ENCODE measurements at regions not wholly inside any gene's neighbourhood (a gene's known extent, or its start where the extent isn't known, plus 50 kb on each side); places are given as distances from the start of the nearest gene placed in this dataset.
"Not testable (repeated sequence)": the region's sequence is repeated elsewhere in the genome, so short reads cannot be mapped to it uniquely, and the experiment has no call there.

GRCh38 chr4:148717988-148718387 lies 275.8 kb upstream of the NR3C2 start:
- FAIRE-seq (no peak), DNase-seq (ENCODE audit: extremely low spot score, insufficient read length, low read depth) (no peak)

DNA sequence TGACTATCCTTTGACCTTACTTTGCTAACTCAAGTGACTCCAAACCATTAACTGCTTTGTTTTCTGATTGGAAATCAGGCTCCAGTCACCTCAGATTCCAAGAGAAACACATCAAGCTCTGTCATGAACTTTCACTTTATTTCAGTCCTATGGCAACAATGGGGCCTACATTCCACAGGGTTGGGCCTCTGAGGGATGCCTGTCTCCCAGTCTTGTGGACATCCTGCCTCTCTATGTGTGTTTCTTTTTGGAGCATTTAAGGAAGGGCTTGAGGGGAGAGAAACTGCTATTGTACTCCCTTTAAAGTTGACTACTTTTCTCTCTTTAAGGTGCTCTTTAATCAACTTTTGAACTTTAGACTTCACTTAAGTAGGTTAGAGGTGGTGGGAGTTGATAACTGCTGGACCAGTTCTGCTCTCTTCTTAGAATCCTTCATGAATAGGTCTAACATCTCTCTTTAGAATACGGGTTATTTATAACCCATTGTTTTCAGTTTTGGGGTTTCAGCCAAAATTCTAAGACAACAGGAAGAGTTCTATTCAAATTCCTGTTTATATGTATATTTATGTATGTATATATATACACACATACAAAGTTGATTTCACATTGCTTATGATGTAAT lies 274.3 kb upstream of the NR3C2 start:
- FAIRE-seq (no peak), DNase-seq (ENCODE audit: extremely low spot score, insufficient read length, low read depth) (no peak)

GRCh38 chr4:148704291-148704690 lies 262.1 kb upstream of the NR3C2 start:
- no peak for DNase-seq (ENCODE audit: extremely low spot score, insufficient read length, low read depth)
- FAIRE-seq: no peak

DNA sequence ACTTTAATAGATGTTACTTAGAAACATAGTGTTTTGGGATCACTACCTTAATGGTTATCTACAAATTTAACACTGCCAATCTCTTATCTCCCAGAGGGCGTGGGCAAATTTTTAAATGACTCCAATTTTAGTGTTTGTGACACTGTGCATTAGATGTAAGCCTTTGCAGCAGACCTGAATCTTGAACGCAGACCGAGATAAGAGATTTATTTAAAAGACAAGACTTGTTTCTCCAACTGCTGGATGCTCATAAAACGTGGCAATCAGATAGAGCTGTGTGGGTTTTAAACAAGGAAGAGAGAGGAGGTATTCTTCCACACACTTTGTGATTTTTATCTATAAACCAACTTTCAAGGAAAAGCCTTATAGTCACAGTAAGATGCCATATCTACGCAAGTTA lies 252.5 kb upstream of the NR3C2 start:
- no peak for FAIRE-seq
- DNase-seq (ENCODE audit: extremely low spot score, insufficient read length, low read depth): no peak

- FAIRE-seq: no peak
These were observed 251.9 kb upstream of the NR3C2 start for GRCh38 chr4:148693913-148694649.

DNA sequence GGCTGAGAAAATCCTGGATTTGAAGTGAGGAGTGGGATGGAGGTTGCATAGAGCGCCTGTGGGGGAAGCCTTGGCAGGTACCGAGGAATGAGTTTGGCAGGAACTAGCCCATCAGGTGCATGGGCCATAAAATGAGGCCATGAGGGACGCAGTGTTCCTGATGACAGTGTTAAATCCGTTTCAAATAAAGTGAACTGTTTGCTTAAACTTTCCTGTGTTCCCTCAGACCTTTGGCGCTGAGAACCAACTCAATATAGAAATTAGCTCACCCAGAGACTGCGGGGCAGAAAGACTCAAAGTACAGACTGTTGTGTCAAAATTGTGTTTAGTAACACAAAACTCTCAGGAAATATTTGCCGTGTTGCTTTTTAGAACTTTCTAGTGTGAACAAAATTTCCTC lies 250.0 kb upstream of the NR3C2 start:
- DNase-seq (ENCODE audit: extremely low spot score, insufficient read length, low read depth): no peak
- FAIRE-seq: no peak

More at GRCh38 chr4:148693913-148694649, 251.9 kb upstream of the NR3C2 start:
- no peak for DNase-seq (ENCODE audit: extremely low spot score, insufficient read length, low read depth)

DNA sequence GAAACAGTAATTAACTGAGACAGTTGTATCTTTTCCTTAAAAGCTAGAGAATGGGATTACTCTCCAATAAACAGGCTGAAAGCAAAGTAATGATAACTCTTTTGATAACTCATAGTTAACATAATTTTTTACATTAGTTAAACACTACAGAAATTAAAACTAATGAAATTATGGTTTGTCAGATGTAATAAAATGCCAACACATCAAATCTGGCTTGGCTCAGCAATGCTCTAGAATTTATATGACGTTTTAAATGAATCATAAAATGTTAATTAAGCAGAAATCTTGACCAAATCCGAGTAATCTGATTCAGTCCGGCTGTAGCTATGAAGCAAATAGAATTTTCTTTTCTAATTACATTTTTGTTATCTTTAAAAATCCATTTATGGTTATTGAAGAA lies 244.2 kb upstream of the NR3C2 start:
- DNase-seq (ENCODE audit: extremely low spot score, insufficient read length, low read depth) (no peak), FAIRE-seq (no peak)

GRCh38 chr4:148684638-148685037 lies 242.4 kb upstream of the NR3C2 start:
- DNase-seq (ENCODE audit: extremely low spot score, insufficient read length, low read depth) (no peak), FAIRE-seq (no peak)

DNA sequence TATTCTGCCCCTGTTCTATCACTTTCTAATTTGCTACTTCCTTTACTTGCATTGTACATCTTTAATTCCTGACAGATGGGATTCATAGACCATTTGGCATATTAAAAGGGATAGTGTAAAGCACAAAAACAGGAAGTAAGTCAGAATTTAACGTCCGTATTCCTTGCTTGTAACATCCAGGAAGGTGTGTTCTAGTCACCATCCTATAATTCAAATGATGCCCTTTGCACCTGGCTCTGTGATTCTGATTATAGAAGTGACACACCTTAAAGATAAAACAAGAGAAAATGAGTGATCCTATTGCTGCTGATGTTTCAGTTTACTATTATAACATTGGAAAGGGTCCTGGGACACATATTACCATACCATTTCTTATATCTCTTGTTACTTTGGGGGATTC lies 238.7 kb upstream of the NR3C2 start:
- FAIRE-seq: no peak
- DNase-seq (ENCODE audit: extremely low spot score, insufficient read length, low read depth): no peak

GRCh38 chr4:148676344-148676743 lies 234.1 kb upstream of the NR3C2 start:
- FAIRE-seq (no peak), DNase-seq (ENCODE audit: extremely low spot score, insufficient read length, low read depth) (no peak)

GRCh38 chr4:148674876-148675275 lies 232.7 kb upstream of the NR3C2 start:
- no peak for DNase-seq (ENCODE audit: extremely low spot score, insufficient read length, low read depth)
- no peak for FAIRE-seq

DNA sequence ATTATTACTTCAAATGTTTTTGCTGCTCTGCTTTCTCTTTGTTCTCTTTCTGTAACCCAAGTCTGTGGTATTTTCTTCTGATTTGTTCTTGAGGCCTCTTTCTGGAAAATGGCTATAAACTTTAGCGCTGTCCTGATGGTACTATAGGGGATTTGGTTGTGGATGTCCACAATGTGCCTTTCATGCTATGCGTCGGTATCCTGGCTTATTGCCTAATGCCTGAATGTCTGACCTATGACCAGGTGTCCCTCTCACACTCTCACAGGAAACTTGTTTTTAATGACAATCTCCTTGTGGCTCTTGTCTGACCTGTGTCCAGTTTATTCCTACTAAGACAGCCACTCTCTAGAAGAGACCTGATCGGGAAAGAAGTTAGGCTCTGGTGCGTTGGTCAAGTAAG lies 222.4 kb upstream of the NR3C2 start:
- no peak for FAIRE-seq
- no peak for DNase-seq (ENCODE audit: extremely low spot score, insufficient read length, low read depth)

DNA sequence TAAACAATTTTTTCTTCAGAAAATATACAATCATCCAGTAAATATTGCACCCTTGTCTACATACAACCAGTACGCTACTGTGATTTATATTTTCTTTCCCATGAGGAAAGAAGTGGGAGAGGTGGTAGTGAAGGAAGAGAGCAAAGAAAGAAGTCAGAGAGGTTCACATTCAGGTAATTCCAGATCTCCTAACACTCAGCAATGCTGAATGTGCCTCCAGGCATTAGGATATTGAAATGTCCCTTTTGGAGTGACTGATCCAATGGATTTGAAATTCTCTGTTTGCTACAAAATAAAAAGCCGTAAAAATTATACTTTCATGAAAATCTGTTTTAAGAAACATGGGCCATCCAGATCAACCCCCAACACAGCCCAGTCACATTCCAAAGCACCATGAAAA lies 211.9 kb upstream of the NR3C2 start:
- DNase-seq (ENCODE audit: extremely low spot score, insufficient read length, low read depth) (no peak), FAIRE-seq (no peak)

GRCh38 chr4:148653681-148654080 lies 211.5 kb upstream of the NR3C2 start:
- no peak for FAIRE-seq
- DNase-seq (ENCODE audit: extremely low spot score, insufficient read length, low read depth): no peak

DNA sequence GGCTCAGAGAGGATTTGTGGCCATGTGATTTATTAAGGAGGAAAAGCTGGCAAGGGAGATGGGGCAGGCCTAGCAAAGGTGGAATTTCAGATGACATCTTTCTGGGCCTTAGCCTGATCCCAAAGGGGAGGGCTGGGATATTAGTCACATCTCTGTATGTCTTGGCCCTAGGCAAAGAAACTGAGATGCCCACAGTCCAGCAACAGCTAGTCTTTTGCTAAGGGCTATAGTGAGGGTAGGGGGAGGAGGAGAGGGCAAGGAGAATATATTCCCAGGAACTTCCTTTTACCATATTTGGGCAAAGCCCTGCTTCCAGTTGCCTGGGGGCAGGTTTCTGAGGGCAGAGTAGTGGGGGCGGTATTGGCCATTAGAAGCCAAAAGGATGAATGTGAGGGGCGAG lies 209.8 kb upstream of the NR3C2 start:
- no peak for DNase-seq (ENCODE audit: extremely low spot score, insufficient read length, low read depth)
- FAIRE-seq: no peak

GRCh38 chr4:148649652-148650331 lies 207.6 kb upstream of the NR3C2 start:
- FAIRE-seq (no peak), DNase-seq (ENCODE audit: extremely low spot score, insufficient read length, low read depth) (no peak)

DNA sequence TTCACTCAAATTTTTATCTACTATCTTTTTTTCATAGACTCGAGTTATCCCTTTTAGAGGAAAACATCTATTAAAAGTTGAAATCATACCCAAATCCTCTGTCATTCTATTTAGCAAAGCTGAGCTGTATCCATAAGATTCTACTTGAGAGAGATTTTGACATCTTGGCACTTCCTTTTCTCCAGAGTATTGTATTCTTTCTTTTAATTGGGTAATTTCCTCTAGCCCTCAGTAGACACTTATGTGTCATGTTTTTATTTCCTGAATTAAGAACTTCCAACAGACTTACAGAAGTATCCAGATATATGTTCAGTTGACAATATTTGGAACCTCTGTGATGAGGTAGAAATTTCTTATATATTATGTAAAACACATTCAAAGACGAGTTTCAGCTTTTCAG lies 201.6 kb upstream of the NR3C2 start:
- no peak for FAIRE-seq

GRCh38 chr4:148642907-148643306 lies 200.7 kb upstream of the NR3C2 start:
- no peak for FAIRE-seq
- DNase-seq (ENCODE audit: extremely low spot score, insufficient read length, low read depth): no peak

More for the DNA sequence above, 201.6 kb upstream of the NR3C2 start:
- no peak for DNase-seq (ENCODE audit: extremely low spot score, insufficient read length, low read depth)

- DNase-seq (ENCODE audit: extremely low spot score, insufficient read length, low read depth); FAIRE-seq: not testable (repeated sequence)
These were observed 195.9 kb upstream of the NR3C2 start for GRCh38 chr4:148638079-148638478.

DNA sequence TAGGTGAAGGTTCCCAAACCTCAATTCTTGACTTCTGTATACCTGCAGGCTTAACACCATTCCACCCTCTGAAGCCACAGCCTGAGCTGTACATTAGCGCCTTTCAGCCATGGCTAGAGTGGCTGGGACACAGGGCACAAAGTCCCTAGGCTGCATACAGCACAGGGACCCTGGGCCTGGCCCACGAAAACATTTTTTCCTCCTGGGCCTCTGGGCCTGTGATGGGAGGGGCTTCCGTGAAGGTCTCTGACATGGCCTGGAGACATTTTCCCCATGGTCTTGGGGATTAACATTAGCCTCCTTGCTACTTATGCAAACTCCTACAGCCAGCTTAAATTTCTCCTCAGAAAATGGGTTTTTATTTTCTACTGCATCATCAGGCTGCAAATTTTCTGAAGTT lies 195.2 kb upstream of the NR3C2 start:
- DNase-seq (ENCODE audit: extremely low spot score, insufficient read length, low read depth); FAIRE-seq: not testable (repeated sequence)

GRCh38 chr4:148634476-148634875 lies 192.3 kb upstream of the NR3C2 start:
- FAIRE-seq: no peak
- DNase-seq (ENCODE audit: extremely low spot score, insufficient read length, low read depth): no peak

Data from GM18507 (cell line).